ENCODE measurements at regions not wholly inside any gene's neighbourhood (a gene's known extent, or its start where the extent isn't known, plus 50 kb on each side); places are given as distances from the start of the nearest gene placed in this dataset.

DNA sequence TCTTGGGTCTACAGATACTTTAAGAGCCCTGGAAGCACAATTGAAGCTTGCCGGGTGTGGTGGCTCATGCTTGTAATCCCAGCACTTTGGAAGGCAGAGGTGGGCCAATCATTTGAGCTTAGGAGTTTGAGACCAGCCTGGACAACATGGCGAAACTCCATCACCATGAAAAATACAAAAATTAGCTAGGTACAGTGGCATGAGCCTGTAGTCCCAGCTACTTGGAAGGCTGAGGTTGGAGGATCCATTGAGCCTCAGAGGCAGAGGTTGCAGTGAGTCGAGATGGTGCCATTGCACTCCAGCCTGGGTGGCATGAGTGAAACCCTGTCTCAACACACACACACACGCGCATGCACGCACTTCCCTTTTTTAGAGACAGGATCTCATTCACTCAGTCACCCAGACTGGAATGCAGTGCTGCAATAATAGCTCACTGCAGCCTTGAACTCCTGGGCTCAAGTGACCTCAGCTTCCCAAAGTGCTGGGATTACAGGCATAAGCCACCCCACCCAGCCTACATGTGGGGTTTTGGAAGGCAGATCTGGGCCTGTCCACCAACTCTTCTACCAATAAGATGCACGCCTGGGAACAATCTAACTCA, 182.5 kb upstream of the JARID2 start:
- TF ChIP-seq, protein P1, sequence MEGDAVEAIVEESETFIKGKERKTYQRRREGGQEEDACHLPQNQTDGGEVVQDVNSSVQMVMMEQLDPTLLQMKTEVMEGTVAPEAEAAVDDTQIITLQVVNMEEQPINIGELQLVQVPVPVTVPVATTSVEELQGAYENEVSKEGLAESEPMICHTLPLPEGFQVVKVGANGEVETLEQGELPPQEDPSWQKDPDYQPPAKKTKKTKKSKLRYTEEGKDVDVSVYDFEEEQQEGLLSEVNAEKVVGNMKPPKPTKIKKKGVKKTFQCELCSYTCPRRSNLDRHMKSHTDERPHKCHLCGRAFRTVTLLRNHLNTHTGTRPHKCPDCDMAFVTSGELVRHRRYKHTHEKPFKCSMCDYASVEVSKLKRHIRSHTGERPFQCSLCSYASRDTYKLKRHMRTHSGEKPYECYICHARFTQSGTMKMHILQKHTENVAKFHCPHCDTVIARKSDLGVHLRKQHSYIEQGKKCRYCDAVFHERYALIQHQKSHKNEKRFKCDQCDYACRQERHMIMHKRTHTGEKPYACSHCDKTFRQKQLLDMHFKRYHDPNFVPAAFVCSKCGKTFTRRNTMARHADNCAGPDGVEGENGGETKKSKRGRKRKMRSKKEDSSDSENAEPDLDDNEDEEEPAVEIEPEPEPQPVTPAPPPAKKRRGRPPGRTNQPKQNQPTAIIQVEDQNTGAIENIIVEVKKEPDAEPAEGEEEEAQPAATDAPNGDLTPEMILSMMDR (IDR thresholded peaks at IDR 0.05; ENCODE audit: poor library complexity): no peak
- TF ChIP-seq EZH2phosphoT487 (IDR thresholded peaks at IDR 0.05; ENCODE audit: low read depth, severe bottlenecking, unreplicated experiment) (no peak), EZH2 (IDR thresholded peaks at IDR 0.05; ENCODE audit: borderline replicate concordance) (no peak)
